Mesenchymal stem cell (in vitro differentiated cells and primary cell): ENCODE measurements at regions not wholly inside any gene's neighbourhood (a gene's known extent, or its start where the extent isn't known, plus 50 kb on each side); places are given as distances from the start of the nearest gene placed in this dataset.

Experiments
- DNase-seq: peaks from one replicate; pipeline ENCODE4 v3.0.0-alpha.2; 2013
- H2AFZ ChIP-seq: one replicate; pipeline ENCODE4 v1.6.1; 2013; ENCODE audit warnings: low read depth, mild to moderate bottlenecking, control low read depth, inconsistent platforms, low read length, moderate library complexity
- H2AK5ac ChIP-seq: 2 replicates; pipeline ENCODE4 v1.6.1; 2013; ENCODE audit warnings: low read length, moderate library complexity, mild to moderate bottlenecking, inconsistent platforms; ENCODE audit not compliant: severe bottlenecking
- H2BK120ac ChIP-seq: one replicate; pipeline ENCODE4 v1.6.1; 2013; ENCODE audit warnings: low read depth, mild to moderate bottlenecking, inconsistent platforms, low read length, moderate library complexity
- H2BK12ac ChIP-seq, 2 experiments: one replicate each; pipeline ENCODE4 v1.6.1; 2013; ENCODE audit warnings: inconsistent platforms in 2 of 2, low read length in 2 of 2, mild to moderate bottlenecking in 2 of 2, moderate library complexity in 2 of 2, control low read depth in 1 of 2
- H2BK15ac ChIP-seq: one replicate; pipeline ENCODE4 v1.6.1; 2013; ENCODE audit warnings: mild to moderate bottlenecking, low read depth, inconsistent platforms; ENCODE audit not compliant: poor library complexity, severe bottlenecking
- H2BK5ac ChIP-seq: 2 replicates; pipeline ENCODE4 v1.6.1; 2013; ENCODE audit warnings: low read depth, mild to moderate bottlenecking, low read length, control low read depth, inconsistent platforms; ENCODE audit not compliant: poor library complexity, severe bottlenecking
- H3K14ac ChIP-seq, 2 experiments: one replicate each; pipeline ENCODE4 v1.6.1; 2013; ENCODE audit warnings: inconsistent platforms in 2 of 2, low read length in 2 of 2, control low read depth in 1 of 2, mild to moderate bottlenecking in 1 of 2, moderate library complexity in 1 of 2
- H3K18ac ChIP-seq, 2 experiments: one replicate each; pipeline ENCODE4 v1.6.1; 2013; ENCODE audit warnings: inconsistent platforms in 2 of 2, low read length in 2 of 2, control low read depth in 1 of 2, low read depth in 1 of 2, mild to moderate bottlenecking in 1 of 2
- H3K23ac ChIP-seq, 2 experiments: one replicate each; pipeline ENCODE4 v1.6.1; 2013; ENCODE audit warnings: inconsistent platforms in 2 of 2, low read length in 2 of 2, mild to moderate bottlenecking in 2 of 2, moderate library complexity in 2 of 2, control low read depth in 1 of 2
- H3K27ac ChIP-seq: 2 replicates; pipeline ENCODE4 v1.5.1; 2013; ENCODE audit warnings: mild to moderate bottlenecking, moderate library complexity, low read length, control low read depth, inconsistent platforms; ENCODE audit not compliant: poor library complexity, severe bottlenecking
- H3K27me3 ChIP-seq, 2 experiments: 2 replicates each; pipeline versions ENCODE4 v1.6.1 to v1.7.0; 2013; ENCODE audit warnings: low read length in 2 of 2, mild to moderate bottlenecking in 2 of 2, moderate library complexity in 2 of 2, control low read depth in 1 of 2, inconsistent platforms in 1 of 2; ENCODE audit not compliant: control insufficient read depth in 1 of 2, insufficient read depth in 1 of 2
- H3K36me3 ChIP-seq, 2 experiments: 2 replicates each; pipeline versions ENCODE4 v1.6.1 to v1.7.0; 2013; ENCODE audit warnings: low read length in 2 of 2, control low read depth in 1 of 2, inconsistent platforms in 1 of 2, low read depth in 1 of 2, mild to moderate bottlenecking in 1 of 2; ENCODE audit not compliant: insufficient read depth in 2 of 2, control insufficient read depth in 1 of 2
- H3K4ac ChIP-seq, 2 experiments: one replicate each; pipeline ENCODE4 v1.6.1; 2013; ENCODE audit warnings: inconsistent platforms in 2 of 2, low read length in 2 of 2, mild to moderate bottlenecking in 2 of 2, moderate library complexity in 2 of 2, control low read depth in 1 of 2, low read depth in 1 of 2
- H3K4me1 ChIP-seq: 2 replicates; pipeline ENCODE4 v1.6.1; 2013; ENCODE audit warnings: low read depth, low read length, control low read depth; ENCODE audit not compliant: control insufficient read depth, insufficient read depth
- H3K4me2 ChIP-seq: 2 replicates; pipeline ENCODE4 v1.6.1; 2013; ENCODE audit warnings: low read length, mild to moderate bottlenecking, inconsistent platforms; ENCODE audit not compliant: poor library complexity, severe bottlenecking
- H3K4me3 ChIP-seq, 2 experiments: 2 replicates each; pipeline versions ENCODE4 v1.5.1 to v1.7.0; 2013; ENCODE audit warnings: low read length in 2 of 2, mild to moderate bottlenecking in 2 of 2, control low read depth in 1 of 2, low read depth in 1 of 2; ENCODE audit not compliant: insufficient read depth in 1 of 2
- H3K79me1 ChIP-seq: replicated peaks from 2 replicates; pipeline ENCODE4 v1.6.1; 2013; ENCODE audit warnings: mild to moderate bottlenecking, control low read depth, low read length, inconsistent platforms; ENCODE audit not compliant: poor library complexity, severe bottlenecking
- H3K9ac ChIP-seq: 2 replicates; pipeline ENCODE4 v1.7.0; 2013; ENCODE audit warnings: mild to moderate bottlenecking, low read length, moderate library complexity
- H3K9me3 ChIP-seq: 2 replicates; pipeline ENCODE4 v1.7.0; 2013; ENCODE audit warnings: mild to moderate bottlenecking, low read length; ENCODE audit not compliant: control insufficient read depth
- H4K8ac ChIP-seq: one replicate; pipeline ENCODE4 v1.6.1; 2013; ENCODE audit warnings: inconsistent platforms, mild to moderate bottlenecking, low read length, moderate library complexity
- H4K91ac ChIP-seq: one replicate; pipeline ENCODE4 v1.6.1; 2013; ENCODE audit warnings: mild to moderate bottlenecking, low read length, inconsistent platforms
- WGBS: methylation state at CpG from one replicate; pipeline ENCODE4 v1.1.7; 2013; ENCODE audit warnings: mixed read lengths; 5-methylcytosine and 5-hydroxymethylcytosine counted together

DNA sequence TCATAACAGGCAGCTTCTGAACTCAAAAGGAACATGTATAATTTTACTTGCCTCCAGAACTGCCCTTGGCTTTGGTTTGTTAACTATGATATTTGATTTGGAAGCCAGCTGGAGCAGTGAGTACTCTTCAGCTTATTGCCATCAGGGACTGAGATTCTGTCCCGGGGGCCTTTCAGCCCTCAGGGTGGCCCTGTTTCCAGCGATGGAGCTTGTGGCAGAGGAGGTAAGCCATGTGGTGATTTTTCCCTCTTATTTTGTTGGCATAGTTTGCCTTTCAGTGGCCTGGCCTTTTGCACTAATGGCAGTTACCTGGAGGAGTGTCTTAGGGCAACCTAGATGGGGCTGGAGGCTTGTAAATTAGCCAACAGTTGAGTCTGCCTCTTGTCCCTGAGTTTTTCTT is 1955.0 kb upstream of the LRRTM1 start:
- no peak overlapping the region for H4K91ac ChIP-seq
- H3K9me3 ChIP-seq: peaks cover 4% of the 10 kb centered on the region
- no peaks in the 10 kb centered on the region for H3K79me1 ChIP-seq
- no peak overlapping the region for H3K4ac ChIP-seq
- WGBS: 83% methylated on average over 2 of the region's 2 CpGs
- no peaks in the 10 kb centered on the region for H3K36me3 ChIP-seq
- H3K23ac ChIP-seq: no peak overlapping the region
- H3K4me2 ChIP-seq: no peak overlapping the region
- no peaks in the 10 kb centered on the region for H3K4me1 ChIP-seq
- no peak overlapping the region for H2BK5ac ChIP-seq
- H2AFZ ChIP-seq: no peak overlapping the region
- H3K27ac ChIP-seq: no peak overlapping the region
- no peak overlapping the region for H2BK15ac ChIP-seq
- no peak overlapping the region for H2BK120ac ChIP-seq
- H3K18ac ChIP-seq: no peak overlapping the region
- no peak overlapping the region for H3K14ac ChIP-seq
- H3K9ac ChIP-seq: no peak overlapping the region
- no peak overlapping the region for H2AK5ac ChIP-seq
- no peak overlapping the region for H3K4me3 ChIP-seq
- no peaks in the 10 kb centered on the region for H3K27me3 ChIP-seq
- DNase-seq: no peak
- H4K8ac ChIP-seq: no peak overlapping the region
- H2BK12ac ChIP-seq: no peak overlapping the region

DNA sequence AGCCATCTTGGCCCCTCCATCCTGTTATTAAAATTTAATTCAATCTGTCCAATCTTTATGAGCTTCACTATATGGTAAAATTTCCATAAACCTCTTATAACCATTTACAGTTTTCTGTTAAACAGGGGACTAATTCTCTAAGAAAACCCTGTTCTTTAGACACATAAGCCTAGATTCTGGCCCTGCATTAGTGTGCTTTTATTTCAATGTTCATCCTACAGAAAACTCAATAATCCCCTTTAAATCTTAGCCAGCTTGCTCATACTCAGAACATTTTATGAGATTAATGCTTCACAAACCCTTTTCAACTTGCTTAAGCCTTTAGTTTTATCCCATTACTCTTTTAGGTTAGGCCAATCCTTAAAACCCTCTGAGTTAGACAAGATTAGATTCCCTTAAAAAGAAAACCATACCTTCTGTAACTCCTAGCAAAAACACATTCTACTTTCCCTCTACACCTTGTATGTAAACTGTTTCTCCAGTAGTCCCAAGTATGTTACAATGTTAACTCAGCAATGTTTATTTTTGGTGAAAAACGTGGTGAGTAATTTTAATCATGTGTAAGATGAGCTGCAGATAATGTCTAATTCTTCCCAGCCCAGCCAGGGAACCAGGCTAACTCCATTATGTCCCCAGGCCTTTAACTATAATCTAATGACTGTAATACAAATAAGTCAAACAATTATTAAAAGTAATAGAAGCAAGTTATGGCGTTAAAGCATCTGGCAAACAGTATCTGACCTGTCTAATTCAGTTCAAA is 1953.4 kb upstream of the LRRTM1 start:
- WGBS: no CpG with 5 or more reads among the region's 2 CpGs
- Histone ChIP-seq H3K9me3 (peaks cover 16% of the 10 kb centered on the region), H3K4ac (no peak overlapping the region), H3K18ac (no peak overlapping the region), H3K27ac (no peak overlapping the region), H4K91ac (no peak overlapping the region), H3K36me3 (no peaks in the 10 kb centered on the region), H2BK15ac (no peak overlapping the region), H2AK5ac (no peak overlapping the region), H3K9ac (no peak overlapping the region), H2AFZ (no peak overlapping the region), H3K4me3 (no peak overlapping the region), H3K14ac (no peak overlapping the region), H3K79me1 (no peaks in the 10 kb centered on the region), H3K27me3 (no peaks in the 10 kb centered on the region), H2BK12ac (no peak overlapping the region), H3K4me1 (no peaks in the 10 kb centered on the region), H3K4me2 (no peak overlapping the region), H3K23ac (no peak overlapping the region), H4K8ac (no peak overlapping the region), H2BK5ac (no peak overlapping the region), H2BK120ac (no peak overlapping the region)
- DNase-seq: no peak

DNA sequence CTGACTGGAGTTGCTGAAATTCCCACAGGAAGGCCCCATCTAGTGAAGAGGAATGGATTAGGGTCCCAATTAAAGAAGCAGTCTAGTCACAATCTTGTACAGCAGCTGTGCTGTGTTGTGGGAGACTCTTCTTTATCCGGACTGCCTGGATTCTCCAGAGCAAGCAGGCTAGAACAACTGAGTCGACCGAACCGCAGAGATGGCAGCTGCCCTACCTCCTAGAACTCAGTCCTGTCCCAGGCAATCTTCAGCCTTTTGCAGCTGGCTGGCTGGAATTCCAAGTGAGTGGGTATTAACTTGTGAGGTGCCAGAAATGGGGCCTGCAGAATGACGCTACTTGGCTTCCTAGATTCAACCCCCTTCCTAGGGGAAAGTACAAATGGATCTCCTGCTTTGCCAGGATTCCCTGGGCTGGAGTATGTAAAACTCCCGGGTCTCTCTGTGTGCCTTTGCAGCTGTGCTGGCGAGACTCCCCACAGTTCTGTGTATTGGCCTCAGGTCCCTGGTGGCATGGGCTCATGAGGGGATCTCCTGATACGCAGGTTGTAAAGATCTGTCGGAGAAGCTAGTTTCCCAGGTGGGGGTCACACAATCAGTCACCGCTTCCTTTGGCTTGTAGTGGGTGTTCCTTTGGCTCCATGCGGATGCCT is 1952.6 kb upstream of the LRRTM1 start:
- Histone ChIP-seq H3K4me2 (no peak overlapping the region), H2AK5ac (no peak overlapping the region), H3K14ac (no peak overlapping the region), H3K4me3 (no peak overlapping the region), H3K36me3 (no peaks in the 10 kb centered on the region), H3K23ac (no peak overlapping the region), H2AFZ (no peak overlapping the region), H3K4ac (no peak overlapping the region), H3K4me1 (no peaks in the 10 kb centered on the region), H3K18ac (no peak overlapping the region), H3K27me3 (no peaks in the 10 kb centered on the region), H3K79me1 (no peaks in the 10 kb centered on the region), H2BK5ac (no peak overlapping the region), H3K9ac (no peak overlapping the region), H2BK12ac (no peak overlapping the region), H3K27ac (no peak overlapping the region), H3K9me3 (peaks cover 18% of the 10 kb centered on the region), H4K8ac (no peak overlapping the region), H4K91ac (no peak overlapping the region), H2BK15ac (no peak overlapping the region), H2BK120ac (no peak overlapping the region)
- DNase-seq: no peak
- WGBS: 85% methylated on average over 10 of the region's 11 CpGs

DNA sequence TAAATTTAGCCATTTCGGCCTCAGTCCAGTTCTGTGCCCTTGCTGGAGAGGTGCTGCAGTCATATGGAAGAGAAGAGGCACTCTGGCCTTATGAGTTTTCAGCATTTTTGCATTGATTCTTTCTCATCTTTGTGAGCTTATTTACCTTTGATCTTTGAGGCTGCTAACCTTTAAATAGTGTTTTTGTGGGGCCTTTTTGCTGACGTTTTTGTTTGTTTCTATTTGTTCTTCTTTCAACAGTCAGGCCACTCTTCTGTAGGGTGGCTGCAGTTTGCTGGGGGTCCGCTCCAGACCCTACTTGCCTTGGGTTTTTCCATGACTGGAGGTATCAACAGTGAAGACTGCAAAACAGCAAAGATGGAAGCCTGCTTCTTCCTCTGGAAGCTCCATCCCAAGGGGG is 1951.7 kb upstream of the LRRTM1 start:
- Histone ChIP-seq H3K23ac (no peak overlapping the region), H2BK12ac (no peak overlapping the region), H2AK5ac (no peak overlapping the region), H4K8ac (no peak overlapping the region), H3K27ac (no peak overlapping the region), H3K4me2 (no peak overlapping the region), H3K27me3 (no peaks in the 10 kb centered on the region), H3K18ac (no peak overlapping the region), H3K14ac (no peak overlapping the region), H2BK15ac (no peak overlapping the region), H3K4me3 (no peak overlapping the region), H2AFZ (no peak overlapping the region), H2BK5ac (no peak overlapping the region), H3K9ac (no peak overlapping the region), H2BK120ac (no peak overlapping the region), H3K36me3 (no peaks in the 10 kb centered on the region), H3K4ac (no peak overlapping the region), H3K4me1 (no peaks in the 10 kb centered on the region), H3K79me1 (no peaks in the 10 kb centered on the region), H4K91ac (no peak overlapping the region), H3K9me3 (peaks cover 20% of the 10 kb centered on the region)
- 72% methylated on average over 3 of the region's 3 CpGs for WGBS
- no peak for DNase-seq
